Central memory CD8-positive, alpha-beta T cell (primary cell): ENCODE measurements at regions not wholly inside any gene's neighbourhood (a gene's known extent, or its start where the extent isn't known, plus 50 kb on each side); places are given as distances from the start of the nearest gene placed in this dataset.

Source experiments
- ATAC-seq: fragments of 150-1000 bp; cut with Tn5 transposase; replicated peaks from 2 replicates; pipeline ENCODE4 v1.10.0; 2022; ENCODE audit warnings: mild to moderate bottlenecking, moderate FRiP score, moderate number of reproducible peaks; ENCODE audit not compliant: poor library complexity, severe bottlenecking; ENCODE audit errors: extremely low read depth
- DNase-seq, 2 donors: peaks; one replicate each; pipeline ENCODE4 v3.0.0; 2021; ENCODE audit warnings: low spot score in 2 of 2
- H3K27ac Mint-ChIP-seq: one replicate; pipeline ENCODE4 v1.8.0; 2022; ENCODE audit warnings: low read depth, mild to moderate bottlenecking, moderate library complexity, mixed read lengths
- H3K27me3 Mint-ChIP-seq: one replicate; pipeline ENCODE4 v1.8.0; 2022; ENCODE audit warnings: mixed read lengths
- H3K36me3 Mint-ChIP-seq: one replicate; pipeline ENCODE4 v1.8.0; 2022; ENCODE audit warnings: mild to moderate bottlenecking, moderate library complexity, mixed read lengths; ENCODE audit not compliant: insufficient read depth
- H3K4me1 Mint-ChIP-seq: one replicate; pipeline ENCODE4 v1.8.0; 2022; ENCODE audit warnings: mixed read lengths
- H3K4me3 Mint-ChIP-seq: one replicate; pipeline ENCODE4 v1.8.0; 2022; ENCODE audit warnings: mild to moderate bottlenecking, moderate library complexity, mixed read lengths
- H3K9me3 Mint-ChIP-seq: one replicate; pipeline ENCODE4 v1.8.0; 2022; ENCODE audit warnings: mixed read lengths

GRCh38 chr11:19337779-19338178, 97.0 kb upstream of the E2F8 start:
- no peaks in the 10 kb centered on the region for H3K36me3 Mint-ChIP-seq
- ATAC-seq (no peak), DNase-seq (no peak)
- no peaks in the 10 kb centered on the region for H3K4me1 Mint-ChIP-seq
- no peaks in the 10 kb centered on the region for H3K9me3 Mint-ChIP-seq
- H3K27ac Mint-ChIP-seq = no peak overlapping the region
- H3K4me3 Mint-ChIP-seq = no peak overlapping the region
- peaks cover 40% of the 10 kb centered on the region for H3K27me3 Mint-ChIP-seq

- no peak for DNase-seq
- H3K4me3 Mint-ChIP-seq = no peak overlapping the region
- peaks cover 36% of the 10 kb centered on the region for H3K27me3 Mint-ChIP-seq
- no peaks in the 10 kb centered on the region for H3K4me1 Mint-ChIP-seq
- H3K27ac Mint-ChIP-seq = no peak overlapping the region
- ATAC-seq = no peak
- H3K9me3 Mint-ChIP-seq = no peaks in the 10 kb centered on the region
- no peaks in the 10 kb centered on the region for H3K36me3 Mint-ChIP-seq
Measured at GRCh38 chr11:19336331-19336730, 95.6 kb upstream of the E2F8 start.

DNA sequence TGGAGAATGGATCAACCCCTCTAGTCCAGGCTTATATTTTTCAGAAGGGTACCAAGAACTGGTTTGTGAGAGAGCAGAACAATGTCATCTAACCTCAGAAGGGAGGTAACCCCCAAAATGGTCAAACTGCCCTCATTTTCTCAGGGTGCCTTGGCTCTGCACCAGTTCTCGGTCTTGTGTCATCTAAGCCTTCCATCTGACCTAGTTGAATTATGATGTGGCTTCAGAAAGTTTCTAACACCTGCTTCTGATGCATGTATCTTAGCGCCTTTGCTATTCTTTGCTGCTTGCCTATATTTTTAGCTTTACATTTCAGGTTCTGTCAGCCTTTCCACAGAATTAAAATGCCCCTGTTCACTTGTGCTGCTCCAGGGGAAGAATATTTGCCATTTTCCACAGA, 91.7 kb upstream of the E2F8 start:
- H3K27me3 Mint-ChIP-seq = peaks cover 11% of the 10 kb centered on the region

DNA sequence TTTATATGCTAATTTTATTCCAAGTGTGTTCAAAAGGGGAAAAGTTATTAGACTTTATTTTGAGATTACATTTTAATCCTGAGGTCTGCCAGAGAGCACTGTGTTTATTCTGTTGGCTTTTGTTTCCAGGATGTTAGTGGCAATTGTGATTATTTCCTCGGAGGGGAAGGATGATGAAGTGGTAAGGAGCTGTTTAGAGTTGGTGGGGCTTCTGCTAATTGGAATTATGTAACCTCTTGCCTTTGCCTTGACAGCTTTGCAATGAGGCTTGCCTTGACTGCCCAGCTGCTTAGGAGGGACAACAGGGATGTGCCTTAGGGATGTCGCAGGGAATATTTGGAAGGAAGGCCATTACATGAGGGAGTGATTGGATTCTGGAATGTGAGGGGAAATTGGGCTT, 89.7 kb upstream of the E2F8 start:
- Mint-ChIP-seq H3K27ac (no peak overlapping the region), H3K4me3 (no peak overlapping the region), H3K4me1 (no peaks in the 10 kb centered on the region), H3K9me3 (no peaks in the 10 kb centered on the region), H3K36me3 (peaks cover 1% of the 10 kb centered on the region), H3K27me3 (peaks cover 11% of the 10 kb centered on the region)
- DNase-seq (no peak), ATAC-seq (no peak)

More for the DNA sequence above, 91.7 kb upstream of the E2F8 start:
- ATAC-seq (no peak), DNase-seq (no peak)
- Mint-ChIP-seq H3K36me3 (peaks cover 1% of the 10 kb centered on the region), H3K4me1 (no peaks in the 10 kb centered on the region), H3K9me3 (no peaks in the 10 kb centered on the region), H3K4me3 (no peak overlapping the region), H3K27ac (no peak overlapping the region)

GRCh38 chr11:19329970-19330369, 89.2 kb upstream of the E2F8 start:
- Mint-ChIP-seq H3K4me1 (no peaks in the 10 kb centered on the region), H3K27me3 (peaks cover 11% of the 10 kb centered on the region), H3K27ac (no peak overlapping the region), H3K4me3 (no peak overlapping the region), H3K9me3 (no peaks in the 10 kb centered on the region), H3K36me3 (peaks cover 1% of the 10 kb centered on the region)
- ATAC-seq = no peak
- DNase-seq = no peak

- Mint-ChIP-seq H3K27me3 (peaks cover 4% of the 10 kb centered on the region), H3K4me3 (no peak overlapping the region), H3K4me1 (no peaks in the 10 kb centered on the region), H3K36me3 (peaks cover 1% of the 10 kb centered on the region), H3K27ac (no peak overlapping the region), H3K9me3 (no peaks in the 10 kb centered on the region)
- no peak for DNase-seq
- ATAC-seq = no peak
Measured at GRCh38 chr11:19328586-19329311, 88.0 kb upstream of the E2F8 start.

- Mint-ChIP-seq H3K4me3 (no peak overlapping the region), H3K27me3 (peaks cover 13% of the 10 kb centered on the region), H3K9me3 (no peaks in the 10 kb centered on the region), H3K27ac (no peak overlapping the region), H3K4me1 (no peaks in the 10 kb centered on the region), H3K36me3 (peaks cover 1% of the 10 kb centered on the region)
- ATAC-seq (no peak), DNase-seq (no peak)
Measured at GRCh38 chr11:19327280-19327679, 86.5 kb upstream of the E2F8 start.

- ATAC-seq (no peak), DNase-seq (no peak)
- Mint-ChIP-seq H3K4me1 (no peaks in the 10 kb centered on the region), H3K36me3 (peaks cover 1% of the 10 kb centered on the region), H3K4me3 (no peak overlapping the region), H3K27ac (no peak overlapping the region), H3K9me3 (no peaks in the 10 kb centered on the region), H3K27me3 (peaks cover 19% of the 10 kb centered on the region)
Measured at GRCh38 chr11:19326499-19326898, 85.8 kb upstream of the E2F8 start.

GRCh38 chr11:19323502-19323901, 82.8 kb upstream of the E2F8 start:
- ATAC-seq (no peak), DNase-seq (no peak)
- no peak overlapping the region for H3K27ac Mint-ChIP-seq
- no peaks in the 10 kb centered on the region for H3K36me3 Mint-ChIP-seq
- H3K4me1 Mint-ChIP-seq = no peaks in the 10 kb centered on the region
- no peaks in the 10 kb centered on the region for H3K9me3 Mint-ChIP-seq
- peaks cover 43% of the 10 kb centered on the region for H3K27me3 Mint-ChIP-seq
- no peak overlapping the region for H3K4me3 Mint-ChIP-seq

- Mint-ChIP-seq H3K9me3 (no peaks in the 10 kb centered on the region), H3K4me1 (no peaks in the 10 kb centered on the region), H3K27ac (no peak overlapping the region), H3K27me3 (peaks cover 43% of the 10 kb centered on the region), H3K36me3 (no peaks in the 10 kb centered on the region), H3K4me3 (no peak overlapping the region)
- no peak for DNase-seq
- no peak for ATAC-seq
Measured at GRCh38 chr11:19321351-19321750, 80.6 kb upstream of the E2F8 start.

GRCh38 chr11:19320827-19321226, 80.1 kb upstream of the E2F8 start:
- Mint-ChIP-seq H3K9me3 (no peaks in the 10 kb centered on the region), H3K36me3 (no peaks in the 10 kb centered on the region), H3K4me3 (no peak overlapping the region), H3K4me1 (no peaks in the 10 kb centered on the region), H3K27me3 (peaks cover 43% of the 10 kb centered on the region), H3K27ac (no peak overlapping the region)
- no peak for ATAC-seq
- DNase-seq = no peak

DNA sequence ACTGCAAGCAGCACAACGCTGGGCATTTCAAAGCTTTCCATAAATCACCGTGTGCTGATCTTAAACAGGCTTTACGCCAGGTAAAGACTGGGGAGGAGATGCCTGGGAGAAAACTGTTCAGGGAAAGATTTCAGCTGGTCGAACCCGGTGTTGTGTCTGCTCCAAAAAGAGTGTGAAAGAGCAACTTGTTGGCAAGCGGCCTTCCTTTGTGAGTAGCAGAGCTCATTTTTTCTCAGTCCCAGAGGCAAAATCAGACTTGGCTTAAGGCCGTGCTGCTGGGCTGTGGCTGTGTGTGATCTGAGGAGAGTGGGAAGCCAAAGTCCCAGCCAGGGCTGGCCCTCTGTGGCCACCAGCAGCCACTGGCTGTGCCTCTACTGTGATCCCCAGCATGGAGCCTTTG, 75.7 kb upstream of the E2F8 start:
- Mint-ChIP-seq H3K4me1 (peaks cover 4% of the 10 kb centered on the region), H3K36me3 (no peaks in the 10 kb centered on the region), H3K27me3 (peaks cover 24% of the 10 kb centered on the region), H3K4me3 (no peak overlapping the region), H3K27ac (no peak overlapping the region), H3K9me3 (no peaks in the 10 kb centered on the region)
- DNase-seq (no peak), ATAC-seq (no peak)

DNA sequence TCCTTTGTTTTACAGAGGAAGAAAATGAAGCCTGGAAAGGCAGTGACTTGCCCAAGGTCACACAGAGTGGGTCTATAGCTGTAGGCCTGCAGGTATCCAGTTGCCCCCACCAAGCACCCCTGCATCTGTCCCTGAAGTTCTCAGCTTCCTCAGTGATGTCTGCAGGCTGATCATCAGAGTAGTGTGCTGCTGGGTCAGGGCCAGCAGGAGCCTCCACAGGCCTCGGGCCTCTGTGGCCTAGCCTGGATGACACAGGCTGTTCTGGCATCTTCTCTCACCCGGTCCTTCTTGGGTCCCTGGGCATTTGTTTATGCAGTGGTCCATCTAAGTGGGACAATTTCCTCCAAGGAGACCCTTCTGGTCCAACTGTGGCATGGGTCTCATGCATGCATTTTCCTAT, 74.8 kb upstream of the E2F8 start:
- H3K9me3 Mint-ChIP-seq = no peaks in the 10 kb centered on the region

More for the DNA sequence above, 74.8 kb upstream of the E2F8 start:
- Mint-ChIP-seq H3K36me3 (no peaks in the 10 kb centered on the region), H3K4me3 (no peak overlapping the region), H3K27ac (no peak overlapping the region), H3K4me1 (peaks cover 8% of the 10 kb centered on the region), H3K27me3 (peaks cover 19% of the 10 kb centered on the region)
- ATAC-seq = no peak
- no peak for DNase-seq
